Brain pericyte (primary cell): ENCODE measurements at regions not wholly inside any gene's neighbourhood (a gene's known extent, or its start where the extent isn't known, plus 50 kb on each side); places are given as distances from the start of the nearest gene placed in this dataset.

Experiments
- DNase-seq: peaks from one replicate; pipeline ENCODE4 v3.0.0-alpha.2; 2012; ENCODE audit warnings: low read depth, low spot score

DNA sequence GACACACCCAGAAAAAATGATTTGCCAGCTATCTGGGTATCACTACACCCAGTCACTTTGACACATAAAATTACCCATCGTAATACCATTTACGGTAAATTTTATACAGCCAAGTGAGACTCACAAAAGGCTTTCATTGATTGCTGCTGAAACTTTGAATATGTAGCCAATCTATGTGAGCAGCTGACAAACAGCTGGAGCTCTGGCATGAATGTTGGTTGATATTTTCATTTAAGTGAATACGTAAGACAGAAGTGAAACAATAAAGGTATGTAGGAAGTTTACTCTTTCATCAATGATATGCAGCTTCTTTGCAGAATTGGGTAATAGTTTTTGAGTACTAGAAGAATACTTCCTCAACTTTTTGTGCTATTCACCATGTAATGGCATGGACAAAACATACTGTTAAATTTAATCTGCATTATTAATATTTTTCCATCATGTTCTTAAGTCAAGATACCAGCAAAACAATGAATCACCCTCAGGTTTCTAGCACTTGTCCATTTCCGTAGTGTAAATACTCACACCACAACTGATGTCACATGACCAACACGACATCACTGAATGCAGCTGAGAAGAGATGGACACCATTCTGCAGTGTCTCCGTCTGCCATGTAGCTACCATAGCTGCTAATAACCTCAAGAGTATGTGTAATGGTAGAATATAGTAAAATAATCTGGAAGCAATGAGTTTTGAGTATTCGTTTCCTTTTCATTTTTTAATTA is 205.9 kb upstream of the HES1 start:
- no peak for DNase-seq

DNA sequence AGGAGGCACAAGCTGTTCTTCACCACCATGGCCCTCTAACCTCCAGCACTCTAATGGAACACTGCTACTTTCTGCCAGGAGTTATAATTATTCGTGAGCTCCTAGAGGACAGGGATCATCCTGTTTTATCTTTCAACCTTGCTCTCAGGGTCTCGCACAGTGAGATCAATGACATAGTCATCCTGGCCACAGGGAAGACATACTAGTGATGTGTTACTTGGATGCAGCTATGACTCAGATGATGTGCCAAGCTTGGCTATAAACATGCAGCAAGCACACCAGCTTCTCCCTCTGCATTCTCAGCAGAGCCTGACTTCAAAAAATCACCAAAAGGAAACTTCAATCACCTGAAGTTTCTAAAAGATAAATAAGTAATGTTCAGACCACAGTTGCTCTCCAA is 203.8 kb upstream of the HES1 start:
- DNase-seq = no peak

DNA sequence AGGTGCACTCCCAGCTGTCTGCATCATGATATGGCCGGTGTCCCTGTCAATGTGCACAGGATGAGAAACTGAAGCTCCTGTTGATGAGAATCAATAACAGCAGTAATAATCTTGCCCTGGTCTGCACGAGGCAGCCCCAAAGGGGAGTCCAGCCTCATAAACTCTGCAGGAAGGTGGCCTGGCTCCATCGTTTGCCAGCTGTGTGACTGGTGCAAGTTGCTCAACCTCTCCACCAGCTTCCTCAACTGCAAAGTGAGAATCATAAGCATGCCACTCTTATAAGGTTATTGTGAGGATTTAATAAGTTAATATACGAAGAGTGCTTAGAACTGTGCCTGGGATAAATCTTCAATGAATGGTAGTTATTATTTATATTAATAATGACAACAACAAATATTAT is 203.4 kb upstream of the HES1 start:
- DNase-seq = no peak

DNA sequence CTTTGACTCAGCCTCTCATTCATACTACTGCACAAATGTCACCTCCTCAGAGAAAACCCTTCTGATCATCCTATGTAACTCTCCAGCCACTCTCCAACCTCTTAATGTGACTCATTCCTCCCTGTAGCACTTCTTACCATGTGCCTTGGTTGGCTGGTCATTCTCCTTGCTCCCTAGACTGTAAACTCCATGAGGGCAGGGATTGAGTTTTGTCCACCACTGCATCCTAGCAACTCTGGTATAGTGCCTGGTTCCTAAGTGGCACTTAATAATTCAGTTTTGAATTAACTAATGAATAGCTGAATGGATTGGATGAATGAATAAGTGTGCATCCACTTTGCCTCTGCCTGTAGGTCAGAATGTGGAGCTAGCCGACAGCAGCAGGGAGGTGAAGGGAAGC is 202.5 kb upstream of the HES1 start:
- DNase-seq = no peak

DNA sequence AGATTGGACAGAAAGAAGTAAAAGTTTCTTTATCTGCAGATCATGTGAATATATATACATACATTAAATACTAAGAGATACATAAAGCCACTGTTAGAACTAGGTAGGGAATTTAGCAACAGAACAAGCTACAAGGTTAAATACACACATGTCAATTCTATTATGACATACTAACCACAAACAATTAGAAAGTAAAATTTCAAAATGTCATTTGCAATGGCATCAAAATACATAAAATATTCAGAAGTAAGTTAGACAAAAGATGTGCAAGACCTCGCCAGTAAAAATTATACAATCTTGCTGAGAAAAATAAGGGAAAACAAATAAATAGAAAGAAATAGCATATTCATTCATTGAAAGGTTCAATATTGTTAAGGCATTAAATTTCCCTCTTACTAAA is 200.0 kb upstream of the HES1 start:
- DNase-seq = no peak

DNA sequence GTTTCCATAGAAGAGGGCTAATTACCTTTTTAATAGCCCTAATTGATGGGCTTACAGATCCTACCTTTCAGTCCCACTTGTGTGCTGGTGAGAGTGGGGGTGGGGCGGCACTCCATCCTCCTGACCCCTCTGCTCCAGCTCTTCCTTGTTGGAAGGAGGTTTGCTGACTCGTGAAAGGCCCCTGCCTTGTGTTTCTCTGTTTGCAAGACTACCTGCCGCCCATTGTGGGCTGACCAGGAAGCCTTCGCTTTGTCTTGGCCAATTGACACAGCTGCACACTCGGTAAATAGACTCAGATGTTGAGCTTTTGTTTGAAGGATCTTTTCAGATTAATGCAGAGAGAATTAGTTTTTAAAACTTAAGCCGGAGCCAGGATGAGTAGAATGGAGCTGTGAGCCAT is 197.3 kb upstream of the HES1 start:
- no peak for DNase-seq

DNA sequence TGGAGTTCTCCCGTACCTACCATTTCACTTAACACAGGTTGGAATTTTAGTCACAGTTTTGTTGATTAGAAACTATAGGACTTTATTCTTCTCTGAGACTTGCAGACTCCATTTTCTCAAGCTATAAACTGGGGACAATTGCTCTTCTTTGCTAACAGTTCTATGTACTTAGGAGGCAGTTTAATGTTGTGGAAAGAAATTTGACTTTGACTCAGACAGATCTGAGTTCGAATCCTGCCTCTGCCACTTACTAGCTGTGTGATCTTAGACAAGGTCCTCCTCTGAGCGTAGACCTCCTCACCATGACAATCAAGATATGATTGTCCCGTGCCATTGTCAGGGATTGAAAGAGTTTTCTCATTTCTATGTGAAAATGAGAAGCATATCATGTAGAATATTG is 196.4 kb upstream of the HES1 start:
- no peak for DNase-seq

DNA sequence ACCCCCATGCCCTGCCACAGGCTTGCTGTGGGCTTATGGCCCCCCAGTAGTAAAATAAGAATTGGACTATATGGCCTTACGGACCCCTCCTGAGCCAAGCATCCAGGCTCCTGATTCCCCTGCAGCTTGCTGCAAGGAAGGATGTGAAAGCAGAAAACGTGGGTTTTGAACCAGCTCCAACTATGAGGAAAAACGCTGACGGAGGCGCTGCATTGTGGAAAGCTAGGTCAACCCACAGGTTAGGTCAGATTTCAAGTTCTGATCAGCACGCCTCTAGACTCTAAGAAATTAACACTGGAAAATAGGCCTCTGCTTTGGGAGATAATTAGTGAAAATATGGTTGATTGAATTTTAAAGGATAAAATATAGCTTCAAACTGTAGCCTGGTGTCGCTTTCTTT is 195.4 kb upstream of the HES1 start:
- DNase-seq = no peak

DNA sequence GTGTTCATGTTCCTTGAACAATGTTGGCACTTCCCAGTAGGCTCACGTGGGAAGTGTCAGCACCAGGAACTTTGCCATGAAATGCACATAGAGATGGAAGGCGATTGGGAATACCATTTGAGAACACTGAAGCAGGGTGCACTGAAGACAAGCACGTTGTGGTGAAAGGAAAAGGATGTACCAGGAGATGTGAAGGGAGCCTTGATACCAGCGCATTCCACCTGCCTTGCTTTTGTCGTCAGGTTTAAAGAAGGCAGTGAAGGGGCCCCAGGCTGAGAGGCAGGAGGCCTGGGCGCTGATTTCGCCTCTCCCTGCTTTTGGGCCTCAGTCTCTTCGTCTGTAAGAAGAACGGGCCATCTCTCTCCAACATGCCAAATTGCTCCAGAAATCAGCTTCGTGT is 194.5 kb upstream of the HES1 start:
- DNase-seq = no peak

DNA sequence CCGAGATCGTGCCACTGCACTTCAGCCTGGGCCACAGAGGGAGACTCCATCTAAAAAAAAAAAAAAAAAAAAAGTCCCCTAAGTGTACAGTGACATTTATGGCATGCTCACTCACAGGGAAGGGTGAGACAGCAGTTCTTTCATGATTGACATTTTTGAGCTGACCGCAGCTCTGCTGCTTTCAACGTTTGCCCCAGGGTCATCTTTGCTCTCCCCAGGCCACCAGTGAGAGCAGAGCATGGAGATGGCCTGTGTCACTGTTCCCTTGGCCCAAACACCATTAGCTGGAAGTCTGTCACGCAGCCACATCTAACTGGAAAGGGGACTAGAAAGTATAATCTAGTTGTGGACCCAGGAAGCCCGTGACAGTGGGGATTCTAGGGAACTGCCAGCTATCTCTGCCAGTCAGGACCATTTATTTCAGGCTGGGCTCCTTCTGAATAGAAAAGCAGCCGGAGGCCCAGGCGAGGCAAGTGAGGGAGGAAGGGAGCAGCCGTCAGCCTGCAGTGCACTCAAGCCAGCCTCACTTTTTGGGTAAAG is 193.4 kb upstream of the HES1 start:
- DNase-seq = no peak

DNA sequence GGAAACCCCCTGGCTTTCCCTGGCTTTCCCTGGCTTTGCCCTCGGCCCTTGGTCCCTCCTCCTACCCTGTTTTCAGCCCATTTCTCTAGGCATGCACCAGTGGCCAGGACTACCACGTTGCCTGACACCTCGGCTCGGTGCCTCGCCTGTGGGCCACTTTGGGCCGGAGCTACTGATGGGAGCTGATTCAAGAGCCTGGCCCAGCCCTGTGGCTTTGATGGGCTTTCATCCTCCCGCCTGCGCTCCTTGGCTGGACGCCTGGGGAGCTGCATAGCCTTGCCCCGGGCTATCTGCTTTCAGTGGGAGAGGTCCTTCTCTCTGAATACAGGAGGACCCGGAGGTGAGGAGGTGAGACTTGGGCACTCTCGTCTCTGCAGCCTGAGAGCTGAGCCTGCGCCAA is 192.7 kb upstream of the HES1 start:
- no peak for DNase-seq

DNA sequence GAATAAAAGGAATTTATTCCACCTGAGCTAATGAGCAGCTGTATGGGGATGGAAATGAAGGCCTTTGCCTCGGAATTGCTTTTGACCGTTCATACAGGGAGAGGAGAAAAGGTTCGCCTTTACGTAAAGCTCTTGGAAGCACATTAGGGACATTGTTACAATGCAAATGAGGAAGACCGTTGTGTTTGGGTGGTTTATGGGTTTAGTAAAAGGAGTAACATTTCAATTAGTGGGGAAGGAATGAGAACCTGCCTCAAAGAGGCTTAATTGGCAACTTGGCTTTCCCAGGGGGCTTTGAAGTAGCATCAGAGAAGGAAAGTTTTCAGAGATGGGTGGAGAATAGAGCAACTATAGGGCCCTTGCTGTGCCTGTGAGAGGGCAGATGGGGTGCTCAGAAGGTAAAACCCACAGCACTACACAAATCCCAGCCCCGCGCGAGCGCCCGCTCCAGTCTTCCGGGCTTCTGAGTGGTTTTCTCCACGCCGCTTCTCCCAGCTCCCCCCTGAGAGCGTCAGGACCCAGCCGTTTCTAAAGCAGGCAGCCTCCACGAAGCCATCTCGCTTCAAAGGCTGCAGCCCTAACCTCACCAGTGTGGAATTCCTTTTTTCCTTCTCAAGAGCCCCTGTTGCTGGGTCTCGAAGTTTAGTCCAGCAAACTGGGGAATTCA is 192.0 kb upstream of the HES1 start:
- no peak for DNase-seq

DNA sequence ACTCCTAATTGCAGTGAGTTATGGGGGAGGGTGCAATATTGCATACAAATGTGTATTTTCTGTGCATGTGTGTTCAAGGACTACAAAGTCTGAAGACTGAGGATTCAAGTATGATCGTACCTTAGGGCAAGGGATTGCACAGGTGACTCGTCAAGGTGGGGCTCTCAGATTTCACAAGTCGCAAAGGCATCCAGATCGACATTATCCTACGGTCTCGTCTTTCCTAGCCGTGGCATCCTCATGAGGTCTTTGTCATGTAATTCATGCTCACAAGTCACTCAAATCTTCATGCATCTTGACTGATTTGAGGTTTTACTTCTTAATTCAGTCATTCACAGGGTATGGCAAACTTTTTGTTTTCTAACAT is 191.4 kb upstream of the HES1 start:
- no peak for DNase-seq

DNA sequence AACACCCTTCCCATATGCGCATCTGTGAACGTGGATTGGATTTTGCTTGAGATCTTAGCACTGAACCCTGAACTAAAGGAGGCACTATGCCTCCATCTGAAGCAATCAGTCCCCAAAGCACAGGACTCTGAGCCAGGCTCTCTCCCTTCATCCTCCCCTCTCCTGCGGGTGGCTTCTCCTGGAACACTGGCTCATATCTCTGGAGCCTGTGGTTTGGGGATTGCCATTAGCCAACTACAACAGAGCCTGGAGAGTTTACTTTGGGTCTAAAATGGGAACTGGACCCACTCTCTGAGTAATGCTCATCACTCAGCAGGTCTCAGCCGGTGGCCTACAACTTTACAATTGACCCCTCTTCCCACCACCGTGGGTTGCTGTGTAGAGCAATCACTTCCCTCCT is 190.8 kb upstream of the HES1 start:
- no peak for DNase-seq

DNA sequence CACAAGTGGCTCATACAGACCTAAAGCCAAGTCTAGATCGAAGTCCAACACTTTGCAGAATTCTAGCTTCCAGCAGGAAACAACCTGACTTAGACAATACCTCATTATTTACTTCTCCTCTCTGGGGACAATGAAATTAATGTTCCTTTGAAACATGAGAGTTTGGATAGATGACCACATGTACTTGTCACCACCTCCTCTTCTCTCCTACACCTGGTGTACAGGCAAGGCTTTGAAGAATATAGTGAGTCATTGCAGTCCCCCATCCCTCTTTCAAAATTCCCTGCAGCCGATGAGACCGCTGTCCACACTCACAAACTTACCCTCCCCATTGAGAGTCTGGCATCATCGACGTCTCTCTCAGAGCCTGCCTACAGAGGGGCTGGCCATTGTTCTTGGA is 189.0 kb upstream of the HES1 start:
- DNase-seq = no peak

DNA sequence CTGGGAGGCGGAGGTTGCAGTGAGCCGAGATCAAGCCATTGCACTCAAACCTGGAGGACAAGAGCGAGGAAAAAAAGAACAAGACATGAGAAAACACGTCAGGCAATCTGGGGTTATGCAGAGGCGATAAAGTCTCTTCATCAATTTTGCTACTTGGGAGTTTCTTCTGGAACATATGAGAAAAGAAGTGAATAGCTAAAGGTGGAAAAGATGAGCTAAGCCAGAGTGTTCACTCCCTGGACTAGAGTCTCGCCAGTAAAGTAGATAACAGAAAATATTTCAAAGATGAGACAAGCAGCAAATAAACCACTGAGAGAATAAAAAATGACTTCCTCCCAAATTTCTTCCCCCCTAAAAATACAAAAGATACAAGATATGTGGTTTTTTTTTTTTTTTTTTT is 188.4 kb upstream of the HES1 start:
- DNase-seq = no peak

DNA sequence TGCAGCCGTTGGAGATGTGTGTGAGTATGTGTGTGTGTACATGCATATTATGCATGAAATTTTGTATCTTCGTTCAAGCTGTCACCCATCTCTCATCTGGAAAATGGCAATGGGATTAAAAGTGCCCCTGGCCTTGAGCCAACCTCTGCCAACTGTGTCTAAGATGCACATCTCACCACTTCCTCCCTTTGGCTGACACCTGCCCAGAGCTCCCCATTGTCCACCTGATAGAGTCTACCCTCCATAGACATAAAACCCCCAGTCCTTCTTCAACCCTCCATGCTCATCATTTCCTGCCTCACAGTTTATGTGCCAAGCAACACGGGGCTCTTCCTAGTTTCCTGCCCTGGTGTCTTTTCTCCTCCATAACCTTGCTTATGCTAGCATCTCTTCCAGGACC is 187.5 kb upstream of the HES1 start:
- DNase-seq = no peak

DNA sequence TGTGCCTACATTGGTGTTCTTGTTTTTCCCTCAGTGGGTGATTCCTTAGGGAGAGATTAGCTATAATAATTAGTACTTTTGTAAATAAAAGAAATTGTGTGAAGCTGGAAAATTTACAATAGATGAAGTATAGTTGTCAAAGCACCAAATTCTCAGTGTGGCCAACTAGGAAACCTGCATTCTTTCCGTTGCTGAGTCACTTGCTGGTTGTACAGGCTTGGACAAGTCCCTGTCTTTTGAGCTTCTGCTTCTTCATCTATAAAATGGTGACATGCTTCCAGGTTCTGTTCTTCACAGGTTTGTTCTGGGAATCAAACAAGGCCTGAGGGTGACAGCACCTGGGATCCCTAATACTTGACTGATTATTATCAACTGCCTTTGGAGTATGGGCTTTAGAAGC is 184.1 kb upstream of the HES1 start:
- no peak for DNase-seq

DNA sequence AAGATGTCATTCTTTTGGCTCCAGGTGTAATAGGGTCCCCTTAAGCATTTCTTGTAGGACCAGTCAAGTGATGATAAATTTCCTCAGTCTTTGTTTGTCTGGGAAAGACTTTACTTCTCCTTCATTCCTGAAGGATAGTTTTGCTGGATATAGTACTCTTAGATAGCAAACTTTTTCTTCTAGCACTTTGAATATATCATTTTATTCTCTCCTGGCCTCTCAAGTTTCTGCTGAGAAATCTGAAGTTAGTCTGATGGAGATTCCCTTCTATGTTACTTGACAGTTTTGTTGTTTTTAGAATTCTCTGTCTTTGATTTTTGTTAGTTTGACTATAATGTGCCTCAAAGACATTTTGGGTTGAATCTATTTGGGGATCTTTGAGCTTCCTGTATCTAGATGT is 181.2 kb upstream of the HES1 start:
- no peak for DNase-seq

DNA sequence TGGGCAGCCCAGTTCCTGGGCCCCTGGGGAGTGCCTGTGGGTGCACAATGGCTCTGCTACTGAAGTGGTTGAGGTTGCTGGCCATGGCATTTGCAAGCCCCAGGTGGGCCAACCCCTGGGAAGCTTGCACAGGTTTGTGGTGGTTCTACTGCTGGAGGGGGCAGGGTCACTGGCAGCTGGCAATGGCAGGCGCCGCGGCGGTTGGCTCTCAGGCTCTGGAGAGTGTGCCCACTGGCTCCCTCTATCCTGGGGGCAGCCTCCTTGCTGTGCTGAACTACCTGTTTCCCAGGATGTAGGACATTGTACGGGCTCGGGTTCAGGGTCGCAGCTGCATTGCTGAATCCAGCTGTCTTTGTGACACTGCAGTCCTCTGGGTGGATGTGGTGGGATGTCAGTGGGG is 180.2 kb upstream of the HES1 start:
- no peak for DNase-seq

DNA sequence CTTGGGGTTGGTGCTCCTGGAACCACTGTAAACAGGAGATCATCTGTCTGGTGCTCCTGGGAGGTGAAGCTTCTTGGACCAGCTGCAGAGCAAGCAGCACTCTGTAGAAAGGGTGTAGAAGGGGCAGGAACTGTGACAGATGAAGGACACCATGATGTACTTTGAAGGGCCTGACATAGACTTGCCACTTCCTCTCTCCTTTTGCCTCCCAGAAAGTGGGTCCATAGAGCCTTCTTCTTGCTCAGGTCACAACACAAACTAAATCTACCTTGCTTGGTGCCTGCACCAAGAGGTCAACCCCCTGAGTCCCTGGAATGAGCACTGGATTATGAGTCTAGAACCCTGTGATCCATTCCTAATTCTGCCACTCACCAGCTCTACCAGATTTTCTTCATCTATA is 176.1 kb upstream of the HES1 start:
- DNase-seq = no peak

DNA sequence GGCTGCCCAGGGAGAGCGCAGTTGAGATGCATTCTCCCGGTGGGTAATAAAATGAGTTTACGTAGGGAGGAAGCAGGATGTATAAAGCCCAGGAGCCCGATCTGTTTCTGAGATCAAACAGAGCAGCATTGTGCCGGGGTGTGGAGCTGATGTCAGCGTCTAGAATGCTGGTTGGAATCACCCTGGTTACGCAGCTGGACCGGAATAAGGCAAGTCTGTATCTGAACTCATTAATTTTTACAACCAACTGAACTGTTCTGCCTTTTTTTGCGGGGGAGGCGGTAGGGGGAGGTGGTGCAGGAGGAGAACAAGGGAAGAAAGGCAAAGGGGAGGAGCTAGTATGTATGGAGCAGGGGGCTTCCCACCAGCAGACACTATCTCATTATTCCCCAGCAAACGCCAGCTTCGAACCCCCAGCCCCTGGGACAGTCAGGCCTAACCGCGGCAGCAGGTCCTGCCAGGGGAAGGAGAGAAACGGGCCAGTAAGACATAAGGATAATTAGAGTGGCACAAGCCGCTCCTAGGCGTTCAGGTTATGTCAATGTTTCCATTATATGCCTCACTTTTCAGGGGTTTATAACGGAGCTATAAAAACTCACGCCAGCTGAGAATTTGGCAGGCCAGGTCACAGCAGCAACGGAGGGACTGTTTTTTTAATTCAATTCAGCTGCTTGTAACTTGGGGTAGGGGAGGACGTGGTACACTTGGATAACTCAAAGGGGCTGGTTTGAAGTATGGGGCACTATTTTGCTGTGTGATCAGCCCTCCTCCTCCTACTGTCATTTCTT is 175.3 kb upstream of the HES1 start:
- no peak for DNase-seq
